PC-3 (cell line): ENCODE measurements at regions not wholly inside any gene's neighbourhood (a gene's known extent, or its start where the extent isn't known, plus 50 kb on each side); places are given as distances from the start of the nearest gene placed in this dataset.

Experiments
- ATAC-seq: fragments of 200-7000 bp; cut with Tn5 transposase; 2 replicates; pipeline ENCODE4 v1.9.1; 2020; ENCODE audit warnings: mild to moderate bottlenecking, moderate library complexity
- BruUV-seq: library from RNA; stranded (reverse); fragments of 400-500 nt; replicated peaks from 2 replicates; lab custom pipeline; 2021; lab: Mats Ljungman, UMichigan
- CTCF ChIA-PET: fragments of 300-600 bp; sonication (Branson Sonifier 250); formaldehyde crosslinking; loops from one replicate; lab custom pipeline; 2022; ENCODE audit warnings: antibody characterized with exemption; lab: Charles Lee
- POLR2A ChIA-PET: fragments of 300-600 bp; sonication (Branson Sonifier 250); formaldehyde crosslinking; loops from one replicate; lab custom pipeline; 2022; ENCODE audit warnings: antibody characterized with exemption; ENCODE audit not compliant: unreplicated experiment; lab: Charles Lee
- DNase-seq: peaks from one replicate; pipeline ENCODE4 v3.0.0-alpha.2; 2015
- H2AFZ ChIP-seq: fragments of 300-600 bp; sonication (generic); 2 replicates; pipeline ENCODE4 v1.6.0; 2016; ENCODE audit warnings: antibody characterized with exemption, low read length
- H3F3A ChIP-seq: fragments of 300-600 bp; sonication (generic); one replicate; pipeline ENCODE4 v1.6.0; 2017; ENCODE audit warnings: antibody characterized with exemption, low read length, control low read depth, mild to moderate bottlenecking; ENCODE audit not compliant: unreplicated experiment
- H3K27ac ChIP-seq: fragments of 300-600 bp; sonication (generic); 2 replicates; pipeline ENCODE4 v1.5.1; 2016; ENCODE audit warnings: mild to moderate bottlenecking, low read length
- H3K27me3 ChIP-seq: fragments of 300-600 bp; sonication (generic); 2 replicates; pipeline ENCODE4 v1.6.1; 2016; ENCODE audit warnings: low read length, mixed read lengths
- H3K36me3 ChIP-seq: fragments of 300-600 bp; sonication (generic); 2 replicates; pipeline ENCODE4 v1.6.1; 2016; ENCODE audit warnings: low read depth, mixed run types, low read length, mixed read lengths
- H3K4me1 ChIP-seq: fragments of 300-600 bp; sonication (generic); 2 replicates; pipeline ENCODE4 v1.5.1; 2016; ENCODE audit warnings: low read length; ENCODE audit not compliant: insufficient read depth
- H3K4me2 ChIP-seq: fragments of 300-600 bp; sonication (generic); 2 replicates; pipeline ENCODE4 v1.6.0; 2016; ENCODE audit warnings: low read length
- H3K4me3 ChIP-seq: fragments of 300-600 bp; sonication (generic); 2 replicates; pipeline ENCODE4 v1.5.1; 2016; ENCODE audit warnings: mild to moderate bottlenecking, low read length, mixed read lengths
- H3K79me2 ChIP-seq: fragments of 300-600 bp; sonication (generic); 2 replicates; pipeline ENCODE4 v1.6.1; 2017; ENCODE audit warnings: low read length, mixed read lengths
- H3K9ac ChIP-seq: fragments of 300-600 bp; sonication (generic); 2 replicates; pipeline ENCODE4 v1.6.0; 2016; ENCODE audit warnings: mild to moderate bottlenecking, low read length
- H3K9me2 ChIP-seq: fragments of 300-600 bp; sonication (generic); replicated peaks from 2 replicates; pipeline ENCODE4 v1.6.1; 2016; ENCODE audit warnings: mixed run types, low read length, mixed read lengths
- H3K9me3 ChIP-seq: fragments of 300-600 bp; sonication (generic); 2 replicates; pipeline ENCODE4 v1.6.1; 2016; ENCODE audit warnings: low read length, mixed read lengths
- H4K20me1 ChIP-seq: fragments of 300-600 bp; sonication (generic); 2 replicates; pipeline ENCODE4 v1.6.1; 2016; ENCODE audit warnings: low read length, mixed read lengths
- CTCF ChIP-seq: fragments of 300-600 bp; sonication (generic); conservative IDR thresholded peaks from 2 replicates; pipeline ENCODE4 v1.5.1; 2017; ENCODE audit warnings: antibody characterized with exemption, low read depth, mild to moderate bottlenecking, low read length
- EZH2 ChIP-seq: fragments of 300-600 bp; sonication (generic); IDR thresholded peaks from one replicate; pipeline ENCODE4 v1.6.1; 2017; ENCODE audit warnings: antibody characterized with exemption, mild to moderate bottlenecking, low read length; ENCODE audit not compliant: unreplicated experiment
- EZH2phosphoT487 ChIP-seq: fragments of 300-600 bp; sonication (generic); IDR thresholded peaks from 2 replicates; pipeline ENCODE4 v1.6.1; 2018; ENCODE audit warnings: mild to moderate bottlenecking, antibody characterized with exemption, low read length, borderline replicate concordance
- intact Hi-C: fragments of 100-400 bp; cut with micrococcal nuclease; formaldehyde crosslinking; loops from 2 replicates; pipeline ENCODE4 v1.9.0; 2023

GRCh38 chr14:26709019-26709418, 111.2 kb upstream of the NOVA1 start:
- Histone ChIP-seq H3K36me3 (no peaks in the 10 kb centered on the region), H3F3A (no peaks in the 10 kb centered on the region), H4K20me1 (no peaks in the 10 kb centered on the region), H3K79me2 (no peaks in the 10 kb centered on the region), H3K4me1 (peaks cover 13% of the 10 kb centered on the region), H3K9me2 (no peaks in the 10 kb centered on the region), H3K4me3 (no peak overlapping the region), H3K27ac (no peak overlapping the region), H3K27me3 (no peaks in the 10 kb centered on the region), H3K4me2 (peak overlapping the region; percentile 25; the same call in 1 of the 2 replicates), H2AFZ (no peak overlapping the region), H3K9me3 (no peaks in the 10 kb centered on the region), H3K9ac (no peak overlapping the region)
- ATAC-seq (peak; percentile 98), DNase-seq (peak; percentile 65)
- no TSS peak for BruUV-seq
- ChIA-PET CTCF (no interaction called here), POLR2A (no interaction called here)
- intact Hi-C loops: no loop called here
- no peak for TF ChIP-seq EZH2phosphoT487
- no peak for TF ChIP-seq EZH2
- no peak for TF ChIP-seq CTCF

- H3K36me3 ChIP-seq: no peaks in the 10 kb centered on the region
- TF ChIP-seq EZH2: no peak
- TF ChIP-seq EZH2phosphoT487: no peak
- TF ChIP-seq CTCF: no peak
- CTCF ChIA-PET: no interaction called here
- ATAC-seq (peak; percentile 65), DNase-seq (peak; percentile 86)
- no TSS peak for BruUV-seq
- no peaks in the 10 kb centered on the region for H3F3A ChIP-seq
- no peaks in the 10 kb centered on the region for H3K9me3 ChIP-seq
- no peaks in the 10 kb centered on the region for H3K79me2 ChIP-seq
- intact Hi-C loops: no loop called here
- H3K4me3 ChIP-seq: no peak overlapping the region
- no peak overlapping the region for H2AFZ ChIP-seq
- no peak overlapping the region for H3K4me2 ChIP-seq
- H3K4me1 ChIP-seq: peaks cover 12% of the 10 kb centered on the region
- H3K9me2 ChIP-seq: no peaks in the 10 kb centered on the region
- H3K9ac ChIP-seq: no peak overlapping the region
- no peak overlapping the region for H3K27ac ChIP-seq
- POLR2A ChIA-PET: no interaction called here
- no peaks in the 10 kb centered on the region for H4K20me1 ChIP-seq
- no peaks in the 10 kb centered on the region for H3K27me3 ChIP-seq
Observed at GRCh38 chr14:26719514-26719913, 121.7 kb upstream of the NOVA1 start.

- POLR2A ChIA-PET: no interaction called here
- no peak for TF ChIP-seq CTCF
- no peak for TF ChIP-seq EZH2phosphoT487
- no peak for TF ChIP-seq EZH2
- Histone ChIP-seq H2AFZ (no peak overlapping the region), H3K36me3 (no peaks in the 10 kb centered on the region), H3K4me3 (no peak overlapping the region), H3F3A (no peaks in the 10 kb centered on the region), H3K4me2 (no peak overlapping the region), H4K20me1 (no peaks in the 10 kb centered on the region), H3K9ac (no peak overlapping the region), H3K9me2 (no peaks in the 10 kb centered on the region), H3K79me2 (no peaks in the 10 kb centered on the region), H3K27me3 (no peaks in the 10 kb centered on the region), H3K27ac (no peak overlapping the region), H3K9me3 (no peaks in the 10 kb centered on the region), H3K4me1 (peaks cover 12% of the 10 kb centered on the region)
- no peak for ATAC-seq
- BruUV-seq: no TSS peak
- intact Hi-C loops: no loop called here
- CTCF ChIA-PET: no interaction called here
- DNase-seq: no peak
Observed at GRCh38 chr14:26722258-26722657, 124.4 kb upstream of the NOVA1 start.
